Liver (tissue), 7 donors: ENCODE measurements at regions not wholly inside any gene's neighbourhood (a gene's known extent, or its start where the extent isn't known, plus 50 kb on each side); places are given as distances from the start of the nearest gene placed in this dataset.

Experiments
- DNase-seq: peaks from one replicate; pipeline ENCODE4 v3.0.0-alpha.2; 2017; ENCODE audit warnings: low spot score
- H3K27ac ChIP-seq, 2 donors: one replicate each; pipeline ENCODE4 v1.7.0; 2013; ENCODE audit warnings: inconsistent platforms in 2 of 2, low read length in 2 of 2, control low read depth in 1 of 2, low read depth in 1 of 2, mild to moderate bottlenecking in 1 of 2
- H3K27me3 ChIP-seq, 4 donors: one replicate each; pipeline versions ENCODE4 v1.6.1 to v1.7.0; 2013; ENCODE audit warnings: low read length in 3 of 4, inconsistent platforms in 1 of 4, mild to moderate bottlenecking in 1 of 4, moderate library complexity in 1 of 4; ENCODE audit not compliant: control insufficient read depth in 4 of 4, insufficient read depth in 4 of 4
- H3K36me3 ChIP-seq, 4 donors: one replicate each; pipeline versions ENCODE4 v1.6.1 to v1.7.0; 2013; ENCODE audit warnings: low read length in 3 of 4, mild to moderate bottlenecking in 3 of 4, low read depth in 1 of 4, moderate library complexity in 1 of 4; ENCODE audit not compliant: control insufficient read depth in 4 of 4, insufficient read depth in 3 of 4
- H3K4me1 ChIP-seq, 4 donors: one replicate each; pipeline versions ENCODE4 v1.6.1 to v1.7.0; 2013; ENCODE audit warnings: low read length in 3 of 4, mild to moderate bottlenecking in 3 of 4, moderate library complexity in 1 of 4; ENCODE audit not compliant: control insufficient read depth in 4 of 4, insufficient read depth in 4 of 4
- H3K4me3 ChIP-seq, 3 donors: one replicate each; pipeline versions ENCODE4 v1.6.1 to v1.7.0; 2013; ENCODE audit warnings: low read length in 3 of 3, control low read depth in 1 of 3, low read depth in 1 of 3, mild to moderate bottlenecking in 1 of 3
- H3K9ac ChIP-seq, 2 donors: one replicate each; pipeline ENCODE4 v1.7.0; 2013; ENCODE audit warnings: low read length in 2 of 2, mild to moderate bottlenecking in 2 of 2, moderate library complexity in 2 of 2, control low read depth in 1 of 2, low read depth in 1 of 2
- H3K9me3 ChIP-seq, 4 donors: one replicate each; pipeline versions ENCODE4 v1.6.1 to v1.7.0; 2013; ENCODE audit warnings: low read length in 3 of 4; ENCODE audit not compliant: control insufficient read depth in 4 of 4
- ATF3 ChIP-seq: IDR thresholded peaks from 2 replicates; pipeline ENCODE4 v1.6.1; 2016; ENCODE audit warnings: antibody characterized with exemption
- EGR1 ChIP-seq, 2 donors: IDR thresholded peaks; 2 replicates each; pipeline ENCODE4 v1.6.1; 2016 to 2018; ENCODE audit warnings: antibody characterized with exemption in 2 of 2, low read depth in 2 of 2
- FOXA1 ChIP-seq: IDR thresholded peaks from 2 replicates; pipeline ENCODE4 v1.6.1; 2016; ENCODE audit warnings: antibody characterized with exemption
- FOXA2 ChIP-seq: IDR thresholded peaks from 2 replicates; pipeline ENCODE4 v1.6.1; 2016; ENCODE audit warnings: antibody characterized with exemption
- GABPA ChIP-seq, 2 donors: IDR thresholded peaks in 1 of 2; conservative IDR thresholded peaks in 1 of 2; 2 replicates each; pipeline ENCODE4 v1.6.1; 2016; ENCODE audit warnings: antibody characterized with exemption in 2 of 2, mild to moderate bottlenecking in 1 of 2, moderate library complexity in 1 of 2
- HNF4G ChIP-seq: IDR thresholded peaks from 2 replicates; pipeline ENCODE4 v1.6.1; 2016; ENCODE audit warnings: antibody characterized with exemption
- JUND ChIP-seq, 2 donors: IDR thresholded peaks; 2 replicates each; pipeline ENCODE4 v1.6.1; 2016; ENCODE audit warnings: antibody characterized with exemption in 2 of 2
- MAX ChIP-seq: IDR thresholded peaks from 2 replicates; pipeline ENCODE4 v1.6.1; 2016; ENCODE audit warnings: antibody characterized with exemption
- NR2F2 ChIP-seq: IDR thresholded peaks from 2 replicates; pipeline ENCODE4 v1.6.1; 2016; ENCODE audit warnings: antibody characterized with exemption
- RAD21 ChIP-seq, 2 donors: IDR thresholded peaks; 2 replicates each; pipeline ENCODE4 v1.6.1; 2016; ENCODE audit warnings: antibody characterized with exemption in 2 of 2, mild to moderate bottlenecking in 2 of 2
- REST ChIP-seq: IDR thresholded peaks from 2 replicates; pipeline ENCODE4 v1.6.1; 2016; ENCODE audit warnings: antibody characterized with exemption, mild to moderate bottlenecking
- RXRA ChIP-seq, 2 donors: IDR thresholded peaks; 2 replicates each; pipeline ENCODE4 v1.6.1; 2017 to 2018; ENCODE audit warnings: antibody characterized with exemption in 2 of 2, mild to moderate bottlenecking in 1 of 2
- SP1 ChIP-seq: IDR thresholded peaks from 2 replicates; pipeline ENCODE4 v1.6.1; 2018; ENCODE audit warnings: antibody characterized with exemption, mild to moderate bottlenecking
- TAF1 ChIP-seq: conservative IDR thresholded peaks from 2 replicates; pipeline ENCODE4 v1.6.1; 2016; ENCODE audit warnings: antibody characterized with exemption, mild to moderate bottlenecking
- YY1 ChIP-seq: IDR thresholded peaks from 2 replicates; pipeline ENCODE4 v1.6.1; 2016; ENCODE audit warnings: antibody characterized with exemption, mild to moderate bottlenecking
- ZBTB33 ChIP-seq: IDR thresholded peaks from 2 replicates; pipeline ENCODE4 v1.6.1; 2016; ENCODE audit warnings: antibody characterized with exemption
- WGBS: extraction: QIAGEN DNeasy Blood & Tissue Kit; methylation state at CpG from one replicate; pipeline ENCODE4 v1.1.7; 2013; 5-methylcytosine and 5-hydroxymethylcytosine counted together
- donor health status: healthy.
- donor health status: healthy.
- donor health status: healthy.
- donor health status: healthy.

- Histone ChIP-seq H3K4me3 (no peak overlapping the region), H3K9me3 (no peaks in the 10 kb centered on the region), H3K4me1 (peaks cover 0 to 5% (median under 1%) of the 10 kb centered on the region in 4 donors), H3K27ac (no peak overlapping the region), H3K36me3 (no peaks in the 10 kb centered on the region), H3K27me3 (no peaks in the 10 kb centered on the region), H3K9ac (no peak overlapping the region)
- no peak for DNase-seq
- WGBS, result 88% methylated on average over 2 of the region's 2 CpGs
- TF ChIP-seq RXRA (IDR thresholded peaks at IDR 0.05), result no peak
- TF ChIP-seq TAF1, result no peak
- TF ChIP-seq YY1, result no peak
- no peak for TF ChIP-seq JUND (IDR thresholded peaks at IDR 0.05)
- TF ChIP-seq GABPA (IDR thresholded peaks at IDR 0.05 in 1 of 2, conservative IDR thresholded peaks at IDR 0.05 in 1 of 2), result no peak
- no peak for TF ChIP-seq MAX
- no peak for TF ChIP-seq ZBTB33
- no peak for TF ChIP-seq EGR1 (IDR thresholded peaks at IDR 0.05; ENCODE audit: low read depth in 2 of 2)
- no peak for TF ChIP-seq HNF4G
- no peak for TF ChIP-seq SP1
- no peak for TF ChIP-seq FOXA1
- TF ChIP-seq NR2F2, result no peak
- TF ChIP-seq FOXA2, result no peak
- no peak for TF ChIP-seq ATF3
- TF ChIP-seq REST, result no peak
- no peak for TF ChIP-seq RAD21 (IDR thresholded peaks at IDR 0.05)
These were observed 257.5 kb upstream of the SNX7 start for GRCh38 chr1:98403963-98404480.

GRCh38 chr1:98402860-98403259 lies 258.7 kb upstream of the SNX7 start:
- no peak for DNase-seq
- no peak overlapping the region for H3K9ac ChIP-seq
- H3K4me1 ChIP-seq, result peaks cover 0 to 5% (median under 1%) of the 10 kb centered on the region in 4 donors
- WGBS, result 70% methylated on average over 2 of the region's 2 CpGs
- H3K27ac ChIP-seq, result no peak overlapping the region
- no peak overlapping the region for H3K4me3 ChIP-seq
- no peaks in the 10 kb centered on the region for H3K27me3 ChIP-seq
- no peaks in the 10 kb centered on the region for H3K9me3 ChIP-seq
- H3K36me3 ChIP-seq, result no peaks in the 10 kb centered on the region
- TF ChIP-seq GABPA (IDR thresholded peaks at IDR 0.05 in 1 of 2, conservative IDR thresholded peaks at IDR 0.05 in 1 of 2) (no peak), HNF4G (no peak), TAF1 (no peak), YY1 (no peak), MAX (no peak), RXRA (IDR thresholded peaks at IDR 0.05) (no peak), FOXA1 (no peak), FOXA2 (no peak), JUND (IDR thresholded peaks at IDR 0.05) (no peak), ZBTB33 (no peak), NR2F2 (no peak), REST (no peak), EGR1 (IDR thresholded peaks at IDR 0.05; ENCODE audit: low read depth in 2 of 2) (no peak), ATF3 (no peak)
